ENCODE measurements at regions not wholly inside any gene's neighbourhood (a gene's known extent, or its start where the extent isn't known, plus 50 kb on each side); places are given as distances from the start of the nearest gene placed in this dataset.

DNA sequence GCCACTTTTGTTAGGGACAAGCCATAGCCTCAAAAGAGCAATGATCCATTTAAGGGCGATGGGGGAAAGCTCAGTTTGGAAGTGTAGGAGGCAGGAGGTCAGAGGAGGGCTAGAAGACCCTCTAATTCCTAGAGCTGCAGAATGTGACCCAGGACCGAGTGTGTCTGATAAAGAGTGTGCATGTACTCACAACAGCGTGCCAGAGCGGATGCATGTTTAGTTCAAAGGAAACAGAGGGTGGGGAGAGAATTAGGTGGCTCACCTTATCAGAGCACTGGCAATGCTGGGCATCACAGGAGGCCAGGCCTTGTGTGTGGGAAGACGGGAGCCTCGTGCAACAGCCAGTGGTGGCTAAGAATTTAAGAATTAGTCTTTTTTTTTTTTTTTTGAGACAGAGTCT is 133.9 kb upstream of the COBL start:
- no peak overlapping the region for H3K27ac ChIP-seq
- intact Hi-C loops (cut with DNase I), result no loop called here
- no peaks in the 10 kb centered on the region for H3K36me3 ChIP-seq
- ATAC-seq, result no peak
- WGBS (ENCODE audit: insufficient coverage, low coverage, low lambda C conversion rate, missing lambda C conversion rate), result 49% methylated on average over 2 of the region's 6 CpGs
- no peaks in the 10 kb centered on the region for H3K4me1 ChIP-seq
- no peaks in the 10 kb centered on the region for H3K9me3 ChIP-seq
- DNase-seq, result no peak
- H3K27me3 ChIP-seq, result no peaks in the 10 kb centered on the region
- TF ChIP-seq, protein P1, sequence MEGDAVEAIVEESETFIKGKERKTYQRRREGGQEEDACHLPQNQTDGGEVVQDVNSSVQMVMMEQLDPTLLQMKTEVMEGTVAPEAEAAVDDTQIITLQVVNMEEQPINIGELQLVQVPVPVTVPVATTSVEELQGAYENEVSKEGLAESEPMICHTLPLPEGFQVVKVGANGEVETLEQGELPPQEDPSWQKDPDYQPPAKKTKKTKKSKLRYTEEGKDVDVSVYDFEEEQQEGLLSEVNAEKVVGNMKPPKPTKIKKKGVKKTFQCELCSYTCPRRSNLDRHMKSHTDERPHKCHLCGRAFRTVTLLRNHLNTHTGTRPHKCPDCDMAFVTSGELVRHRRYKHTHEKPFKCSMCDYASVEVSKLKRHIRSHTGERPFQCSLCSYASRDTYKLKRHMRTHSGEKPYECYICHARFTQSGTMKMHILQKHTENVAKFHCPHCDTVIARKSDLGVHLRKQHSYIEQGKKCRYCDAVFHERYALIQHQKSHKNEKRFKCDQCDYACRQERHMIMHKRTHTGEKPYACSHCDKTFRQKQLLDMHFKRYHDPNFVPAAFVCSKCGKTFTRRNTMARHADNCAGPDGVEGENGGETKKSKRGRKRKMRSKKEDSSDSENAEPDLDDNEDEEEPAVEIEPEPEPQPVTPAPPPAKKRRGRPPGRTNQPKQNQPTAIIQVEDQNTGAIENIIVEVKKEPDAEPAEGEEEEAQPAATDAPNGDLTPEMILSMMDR (IDR thresholded peaks at IDR 0.05), result no peak
- no peak for TF ChIP-seq POLR2A (IDR thresholded peaks at IDR 0.05)
- H3K4me3 ChIP-seq, result no peak overlapping the region

DNA sequence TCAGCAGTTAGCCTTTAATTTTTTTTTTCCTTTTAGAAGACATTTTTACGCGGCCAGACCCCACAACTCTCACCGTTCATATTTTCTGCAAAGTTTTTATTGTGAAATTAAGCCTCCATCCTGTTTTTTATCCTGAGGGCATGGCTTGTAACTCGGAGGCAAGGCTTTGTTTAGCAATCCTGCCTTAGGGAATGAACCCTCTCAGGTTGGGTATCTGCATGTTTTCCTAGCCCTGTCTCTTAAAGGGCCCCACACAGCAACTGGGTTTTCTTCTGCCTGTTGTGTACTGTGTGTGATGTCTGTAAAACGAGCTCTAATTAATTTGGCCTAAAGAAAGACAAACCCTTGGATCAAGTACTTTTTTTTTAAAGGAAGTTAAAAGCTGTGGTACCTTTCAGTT is 130.2 kb upstream of the COBL start:
- ATAC-seq, result no peak

DNA sequence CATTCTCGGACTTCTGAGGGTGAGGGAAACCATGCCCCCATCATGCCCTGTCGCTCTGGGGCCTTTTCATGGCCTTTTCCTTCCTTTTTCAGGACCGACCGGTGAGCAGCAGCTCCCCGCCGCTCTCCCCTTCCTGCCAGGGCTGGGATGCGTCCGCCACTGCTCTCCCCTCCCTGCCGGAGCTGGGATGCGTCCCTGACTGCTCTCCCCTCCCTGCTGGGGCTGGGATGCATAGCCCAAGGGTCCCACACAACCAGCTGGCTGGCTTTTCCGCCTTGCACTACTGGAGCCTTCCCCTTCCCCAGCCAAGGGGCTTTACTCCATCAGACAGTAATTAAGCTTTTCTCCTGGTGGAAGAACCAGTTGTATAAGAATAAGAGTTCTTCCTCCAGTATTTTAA is 129.7 kb upstream of the COBL start:
- ATAC-seq (peak in 1 of 4 donors; percentile 25), DNase-seq (no peak)
- TF ChIP-seq POLR2A (IDR thresholded peaks at IDR 0.05), result no peak
- TF ChIP-seq, protein P1 (IDR thresholded peaks at IDR 0.05), result no peak
- no peak overlapping the region for H3K27ac ChIP-seq
- WGBS (ENCODE audit: insufficient coverage, low coverage, low lambda C conversion rate, missing lambda C conversion rate), result 52% methylated on average over 9 of the region's 11 CpGs
- H3K4me3 ChIP-seq, result no peak overlapping the region
- intact Hi-C loops (cut with DNase I), result no loop called here
- no peaks in the 10 kb centered on the region for H3K36me3 ChIP-seq
- no peaks in the 10 kb centered on the region for H3K4me1 ChIP-seq
- no peaks in the 10 kb centered on the region for H3K27me3 ChIP-seq
- H3K9me3 ChIP-seq, result no peaks in the 10 kb centered on the region

More for the DNA sequence above, 130.2 kb upstream of the COBL start:
- DNase-seq, result no peak
- TF ChIP-seq POLR2A (IDR thresholded peaks at IDR 0.05), result no peak
- TF ChIP-seq, protein P1 (IDR thresholded peaks at IDR 0.05), result no peak
- no peak overlapping the region for H3K27ac ChIP-seq
- H3K4me1 ChIP-seq, result no peaks in the 10 kb centered on the region
- H3K9me3 ChIP-seq, result no peaks in the 10 kb centered on the region
- intact Hi-C loops (cut with DNase I), result no loop called here
- no peaks in the 10 kb centered on the region for H3K36me3 ChIP-seq
- WGBS (ENCODE audit: insufficient coverage, low coverage, low lambda C conversion rate, missing lambda C conversion rate), result 31% methylated on average over 5 of the region's 5 CpGs
- no peak overlapping the region for H3K4me3 ChIP-seq
- no peaks in the 10 kb centered on the region for H3K27me3 ChIP-seq

DNA sequence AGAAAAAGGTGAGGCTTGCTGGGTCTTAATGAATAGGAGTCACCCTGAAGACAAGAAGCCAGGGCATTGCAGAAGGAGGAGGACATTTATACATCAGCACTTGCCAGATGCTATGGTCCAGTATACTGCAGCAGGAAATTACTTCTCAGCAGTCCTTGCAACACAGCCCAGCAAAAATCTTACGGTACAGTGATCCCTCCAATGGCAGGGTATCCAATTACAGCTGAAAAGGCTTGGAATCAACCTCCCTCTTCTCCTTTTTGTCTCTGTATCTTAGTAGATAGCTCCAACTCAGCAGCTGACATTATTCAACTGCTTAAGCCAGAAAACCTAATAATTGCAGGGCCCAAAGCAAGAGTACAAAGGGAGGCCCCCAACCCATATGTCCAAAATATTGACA is 128.3 kb upstream of the COBL start:
- WGBS (ENCODE audit: insufficient coverage, low coverage, low lambda C conversion rate, missing lambda C conversion rate), result 29% methylated on average over 1 of the region's 1 CpG
- ATAC-seq (no peak), DNase-seq (no peak)
- Histone ChIP-seq H3K9me3 (no peaks in the 10 kb centered on the region), H3K27ac (no peak overlapping the region), H3K27me3 (no peaks in the 10 kb centered on the region), H3K36me3 (no peaks in the 10 kb centered on the region), H3K4me1 (no peaks in the 10 kb centered on the region), H3K4me3 (no peak overlapping the region)
- intact Hi-C loops (cut with DNase I), result no loop called here
- TF ChIP-seq POLR2A (IDR thresholded peaks at IDR 0.05), result no peak
- TF ChIP-seq, protein P1 (IDR thresholded peaks at IDR 0.05), result no peak

DNA sequence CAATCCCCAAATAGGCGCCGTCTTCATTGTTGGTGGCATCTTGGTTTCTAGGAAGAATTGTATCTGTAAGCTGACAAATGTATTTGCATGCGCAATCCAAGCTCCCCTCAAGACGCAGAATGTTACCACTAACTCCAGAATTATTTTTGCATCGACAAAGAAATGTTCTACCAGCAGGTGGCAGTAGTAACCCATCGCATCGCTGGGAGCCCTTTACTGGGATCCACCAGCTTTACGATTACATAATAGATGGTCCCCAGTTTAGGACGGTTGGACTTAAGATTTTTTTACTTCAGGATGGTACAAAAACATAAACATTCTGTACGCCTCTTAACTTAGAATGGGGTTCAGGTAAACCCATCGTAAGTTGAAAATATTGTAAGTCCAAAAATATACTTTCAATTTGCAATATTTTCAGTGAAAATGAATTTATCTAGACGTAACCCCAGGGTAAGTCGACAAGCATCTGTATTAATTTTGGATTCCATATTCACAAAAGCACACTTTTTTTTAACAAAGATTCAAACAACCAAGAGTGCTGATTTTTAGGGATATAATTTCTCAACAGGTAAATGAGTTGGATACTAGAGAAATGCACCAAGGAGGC is 114.0 kb upstream of the COBL start:
- DNase-seq (no peak), ATAC-seq (peak; percentile 75 to 83 (median 77))
- Histone ChIP-seq H3K36me3 (no peaks in the 10 kb centered on the region), H3K4me3 (no peak overlapping the region), H3K4me1 (no peaks in the 10 kb centered on the region), H3K27ac (no peak overlapping the region), H3K27me3 (no peaks in the 10 kb centered on the region), H3K9me3 (no peaks in the 10 kb centered on the region)
- intact Hi-C loops (cut with DNase I), result no loop called here
- no peak for TF ChIP-seq POLR2A (IDR thresholded peaks at IDR 0.05)
- TF ChIP-seq, protein P1 (IDR thresholded peaks at IDR 0.05), result peak; percentile 74 to 86 (median 84)
- 12% methylated on average over 13 of the region's 13 CpGs for whole genome bisulfite sequencing (ENCODE audit: insufficient coverage, low coverage, low lambda C conversion rate, missing lambda C conversion rate)

Measured in right lobe of liver (tissue), 6 donors.